ENCODE measurements at regions not wholly inside any gene's neighbourhood (a gene's known extent, or its start where the extent isn't known, plus 50 kb on each side); places are given as distances from the start of the nearest gene placed in this dataset.

DNA sequence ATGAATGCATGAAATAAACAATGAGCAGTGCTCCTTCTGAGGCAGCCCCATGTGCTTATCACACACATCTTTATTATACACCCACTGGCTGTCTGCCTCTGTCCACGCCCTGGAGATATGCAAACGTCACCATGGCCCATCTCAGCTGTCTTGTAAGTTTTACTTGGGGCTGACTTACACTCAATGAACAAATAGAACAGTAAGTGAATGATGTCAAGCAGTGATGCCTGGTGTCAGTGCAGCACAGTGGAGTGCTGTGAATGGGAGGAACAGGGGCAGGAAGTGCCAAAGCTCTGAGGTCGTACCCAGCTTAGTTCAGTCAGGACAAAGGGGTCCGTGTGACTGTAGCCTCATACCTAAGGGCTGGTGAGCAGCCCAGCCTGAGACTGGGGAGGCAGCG is 659.5 kb upstream of the HS6ST1 start:
- no peak for DNase-seq

DNA sequence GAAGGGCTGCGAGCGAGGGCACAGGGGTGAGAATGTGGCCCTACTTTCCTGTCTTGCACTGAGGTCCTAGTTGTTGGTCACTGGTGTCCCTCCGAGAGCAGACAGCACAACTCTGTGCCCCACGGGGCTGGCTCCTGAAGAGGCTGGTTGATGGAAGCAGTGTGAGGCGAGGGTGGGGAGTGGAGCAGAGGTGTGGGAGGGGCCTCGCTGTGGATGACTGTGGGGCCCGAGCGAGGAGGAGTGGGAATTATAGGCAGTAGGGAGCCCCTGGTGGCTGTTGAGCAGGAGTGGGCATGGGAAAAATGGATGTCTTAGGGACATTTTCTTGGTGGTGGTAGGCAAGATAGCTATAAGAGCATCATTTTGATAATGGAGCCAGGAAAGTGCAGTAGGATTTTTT is 660.5 kb upstream of the HS6ST1 start:
- DNase-seq: no peak

DNA sequence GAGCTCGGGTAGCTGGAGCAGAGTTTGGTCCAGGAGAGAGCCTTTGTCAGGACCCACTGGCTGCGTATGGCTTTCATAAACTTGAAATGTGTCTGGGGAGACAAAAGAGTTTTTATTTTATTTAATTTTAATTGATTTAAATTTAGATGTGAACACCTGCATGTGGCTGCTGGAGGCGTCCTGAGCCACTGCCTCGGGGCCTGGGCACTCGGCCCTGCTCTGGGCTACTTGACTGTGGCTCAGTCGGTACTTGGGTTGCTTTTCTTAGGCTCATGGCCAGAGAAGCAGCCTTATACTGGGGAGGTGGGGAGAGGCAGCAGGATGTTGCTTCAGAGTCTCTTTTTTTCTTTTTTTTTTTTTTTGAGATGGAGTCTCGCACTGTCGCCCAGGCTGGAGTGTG is 661.8 kb upstream of the HS6ST1 start:
- no peak for DNase-seq

DNA sequence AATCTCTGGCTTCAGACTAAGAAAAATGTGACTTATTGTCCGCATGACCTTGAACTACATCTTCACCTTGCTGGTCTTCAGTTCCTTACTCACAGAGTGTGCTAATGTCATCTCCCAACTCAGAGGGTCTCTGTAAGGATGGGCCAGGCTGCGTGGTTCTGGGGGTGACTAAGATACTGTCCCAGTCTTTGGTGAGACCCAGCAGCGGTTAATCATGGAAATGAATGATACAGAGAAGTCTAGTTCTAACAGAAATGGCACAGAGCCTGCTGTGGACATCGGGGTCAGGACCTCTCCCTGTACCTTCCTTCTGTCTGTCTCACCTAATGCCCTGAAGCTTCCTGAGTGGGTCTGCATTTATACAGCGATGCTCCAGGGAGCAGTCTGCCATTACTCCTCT is 662.7 kb upstream of the HS6ST1 start:
- DNase-seq: no peak

DNA sequence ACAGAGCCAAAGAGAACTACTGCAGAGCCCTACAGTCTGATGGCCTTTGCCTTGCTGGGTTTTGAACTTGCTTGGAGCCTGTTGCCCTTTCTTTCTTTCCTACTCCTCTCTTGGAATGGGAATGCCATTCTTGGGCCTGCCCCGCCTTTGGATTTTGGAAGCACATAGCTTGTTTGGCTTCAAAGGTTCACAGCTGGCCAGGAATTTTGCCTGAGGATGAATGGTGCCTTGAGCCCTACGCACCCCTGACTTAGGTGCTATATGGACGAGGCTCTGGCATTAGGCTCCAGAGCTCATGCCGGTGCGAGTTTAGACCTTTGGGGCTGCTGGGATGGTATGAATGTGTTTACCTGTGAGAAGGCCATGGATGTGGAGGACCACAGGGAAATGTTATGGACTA is 663.3 kb upstream of the HS6ST1 start:
- DNase-seq: no peak

DNA sequence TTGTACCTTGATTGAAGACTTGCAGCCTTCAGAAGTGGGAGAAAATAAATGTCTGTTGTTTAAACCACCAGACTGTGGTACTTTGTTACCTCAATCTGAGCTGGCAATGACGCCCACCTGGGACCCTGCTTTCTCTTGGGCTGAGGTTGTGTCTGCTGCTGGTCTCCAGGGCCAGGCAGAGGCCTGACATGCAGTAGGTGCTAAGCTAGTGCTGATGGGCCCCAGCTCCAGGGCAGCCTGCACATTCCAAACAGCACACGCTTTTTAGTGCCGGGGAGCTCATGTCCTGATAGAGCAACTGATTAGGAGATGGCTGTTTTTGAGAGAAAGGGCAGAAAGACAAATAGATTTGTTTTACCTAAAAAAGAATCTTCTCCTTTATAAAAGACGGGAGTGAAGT is 664.0 kb upstream of the HS6ST1 start:
- no peak for DNase-seq

DNA sequence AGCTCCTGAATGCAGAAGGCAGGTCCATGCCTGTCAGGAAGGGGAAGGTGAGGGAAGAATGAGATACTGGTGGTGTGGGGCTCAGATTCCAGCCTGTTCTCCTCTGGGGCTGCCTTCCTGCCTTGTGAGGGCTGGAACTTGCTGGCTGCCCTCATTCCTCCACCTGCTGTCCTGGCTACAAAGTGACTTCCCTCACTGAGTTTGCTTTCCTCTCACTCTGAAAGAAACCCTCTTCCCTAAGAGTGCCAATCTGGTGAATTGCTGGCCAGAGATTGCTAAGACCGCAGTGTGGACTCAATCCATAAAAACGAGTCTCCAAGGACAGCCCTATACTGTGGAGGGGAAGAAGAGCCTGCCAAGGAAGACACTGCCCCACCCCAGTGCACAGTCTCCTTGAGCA is 664.4 kb upstream of the HS6ST1 start:
- DNase-seq: no peak

DNA sequence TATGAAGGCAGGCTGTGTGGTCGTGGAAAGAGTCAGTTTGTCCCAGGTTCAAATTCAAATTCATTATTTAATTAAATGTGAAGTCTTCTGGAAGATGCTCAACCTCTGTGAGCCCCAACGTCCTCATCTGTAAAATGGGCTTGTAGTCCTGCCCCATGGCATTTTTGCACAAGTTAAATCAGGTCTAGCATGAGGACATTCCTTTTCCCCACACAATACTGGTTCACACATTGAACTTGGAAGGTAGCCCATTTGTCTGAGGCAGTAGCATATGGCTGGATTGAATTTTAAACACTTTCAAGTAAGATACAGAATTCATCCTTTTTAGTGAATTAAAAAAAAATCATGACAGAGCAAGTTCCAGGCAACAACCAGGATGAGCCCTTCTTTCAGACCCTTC is 665.4 kb upstream of the HS6ST1 start:
- DNase-seq: no peak

DNA sequence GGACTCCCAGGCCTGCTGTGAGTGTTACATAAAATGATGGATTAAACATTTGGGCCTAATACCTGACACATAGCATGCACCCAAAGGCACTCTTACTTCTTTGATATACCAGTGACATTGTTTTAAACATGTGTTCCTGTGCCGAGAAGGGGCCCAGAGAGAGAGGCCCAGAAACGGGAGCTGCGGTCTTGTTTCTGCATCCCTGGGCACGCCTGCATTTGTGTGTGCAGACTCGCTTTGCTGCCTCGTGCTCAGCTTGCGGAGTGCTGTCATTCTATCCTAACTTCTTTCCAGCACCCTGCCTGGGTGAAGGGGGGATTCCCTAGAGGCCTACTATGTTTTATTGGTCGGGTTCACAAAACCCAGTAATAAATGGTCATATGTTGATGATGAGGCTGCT is 666.2 kb upstream of the HS6ST1 start:
- DNase-seq: no peak

DNA sequence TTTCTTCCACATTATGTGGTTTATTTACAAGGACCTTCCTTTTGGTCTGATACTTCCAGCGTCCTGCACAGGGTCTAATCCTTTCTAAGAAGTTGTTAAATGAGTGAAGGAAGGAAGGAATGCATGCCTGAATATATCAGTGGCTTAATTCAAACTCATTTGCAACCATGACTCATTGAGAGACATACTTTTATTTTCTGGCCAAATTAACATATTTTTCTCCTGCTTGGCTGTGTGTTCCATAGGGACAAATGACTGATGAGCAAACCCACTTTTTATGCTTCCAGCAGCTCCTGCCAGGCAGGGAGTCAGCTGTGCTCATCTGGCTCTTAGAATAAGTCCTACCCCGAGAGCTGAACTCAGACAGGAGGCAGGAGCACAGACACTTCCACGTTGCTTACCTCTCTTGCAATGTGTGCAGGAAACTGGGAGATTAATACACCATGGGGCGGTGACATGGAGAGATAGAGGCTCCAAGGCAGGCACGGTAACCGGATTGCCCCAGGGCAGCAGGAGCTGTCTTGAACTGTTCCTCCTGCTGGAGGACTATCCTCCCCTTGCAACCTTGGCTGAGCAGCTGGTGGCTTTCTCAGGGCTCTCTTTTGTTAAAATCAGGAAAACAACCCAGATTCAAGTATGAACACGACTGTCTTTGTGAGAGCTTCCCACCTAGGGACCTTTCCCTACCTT is 667.5 kb upstream of the HS6ST1 start:
- DNase-seq: no peak

DNA sequence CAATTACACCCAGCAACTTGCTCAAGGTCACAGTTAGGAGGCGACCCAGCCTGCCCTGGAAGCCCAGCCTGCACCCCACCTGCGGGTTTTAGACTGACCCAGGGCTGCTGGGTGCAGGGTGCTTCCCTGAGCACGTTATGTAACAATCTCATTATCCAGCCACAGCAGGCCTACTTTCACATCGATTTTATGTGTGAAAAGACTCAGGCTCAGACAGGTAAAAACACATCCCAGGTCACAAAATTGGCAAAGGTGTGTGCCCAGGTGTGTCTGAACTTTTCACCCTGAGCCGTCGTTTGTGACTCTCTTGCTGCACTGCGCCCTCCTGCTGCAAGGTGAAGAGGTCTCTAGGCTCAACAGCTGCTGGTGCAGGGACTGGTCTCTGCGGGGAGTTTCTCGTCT is 668.2 kb upstream of the HS6ST1 start:
- DNase-seq: no peak

DNA sequence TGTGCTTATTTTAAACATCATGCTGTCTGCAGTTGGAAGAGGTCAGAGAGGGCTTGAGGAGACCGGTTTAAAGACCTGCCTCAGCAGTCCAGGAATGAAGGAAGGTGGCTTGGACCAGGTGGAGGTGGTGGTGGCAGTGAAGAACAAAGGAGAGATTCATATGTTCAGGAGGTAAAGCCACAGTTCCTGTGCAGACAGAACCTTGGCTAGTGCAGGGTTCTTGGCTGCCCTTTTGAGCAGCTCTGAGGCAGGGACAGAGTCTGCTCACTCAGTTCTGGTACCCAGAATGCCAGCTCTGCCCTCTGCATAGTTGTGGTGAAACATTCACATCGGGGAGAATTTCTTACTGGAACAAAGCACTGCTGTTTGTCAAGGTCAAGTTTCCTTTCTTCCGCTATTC is 669.7 kb upstream of the HS6ST1 start:
- no peak for DNase-seq

DNA sequence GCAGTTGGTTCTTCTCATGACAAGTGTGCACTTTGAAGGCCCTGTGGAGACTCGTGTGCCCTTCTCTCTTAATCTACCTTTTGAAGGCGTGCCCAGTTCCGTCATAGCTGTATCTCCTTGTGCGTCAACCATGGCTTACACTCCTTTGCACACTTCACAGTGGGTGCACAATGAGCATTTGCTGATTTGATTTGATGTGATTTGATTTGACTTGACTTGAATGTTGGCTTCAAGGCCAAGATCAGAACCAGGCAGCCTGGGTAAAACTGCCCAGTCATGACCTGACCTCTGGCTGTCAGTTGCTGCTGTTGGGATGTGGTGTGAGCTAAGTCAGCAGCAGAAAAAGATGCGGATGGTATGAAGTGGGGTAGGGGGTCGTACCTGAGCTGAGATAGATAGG is 670.3 kb upstream of the HS6ST1 start:
- DNase-seq: no peak

DNA sequence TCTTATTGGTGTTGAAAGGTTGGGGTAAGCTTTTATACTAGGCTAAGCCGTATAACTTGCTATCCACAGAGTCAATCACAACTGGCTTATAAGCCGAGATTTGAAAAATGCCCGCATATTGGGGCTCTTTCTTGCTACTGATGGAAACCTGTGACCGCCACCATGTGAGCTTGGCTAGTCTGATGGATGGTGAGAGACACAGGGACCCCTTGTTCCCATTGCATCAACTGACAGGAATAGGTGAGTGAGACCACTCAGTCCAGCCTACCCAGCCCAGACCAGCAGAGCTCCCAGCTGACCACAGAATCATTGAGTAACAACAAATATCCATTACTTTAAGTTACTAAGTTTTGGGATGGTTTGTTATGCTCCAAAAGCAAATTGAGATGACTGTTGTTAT is 676.4 kb upstream of the HS6ST1 start:
- DNase-seq: no peak

DNA sequence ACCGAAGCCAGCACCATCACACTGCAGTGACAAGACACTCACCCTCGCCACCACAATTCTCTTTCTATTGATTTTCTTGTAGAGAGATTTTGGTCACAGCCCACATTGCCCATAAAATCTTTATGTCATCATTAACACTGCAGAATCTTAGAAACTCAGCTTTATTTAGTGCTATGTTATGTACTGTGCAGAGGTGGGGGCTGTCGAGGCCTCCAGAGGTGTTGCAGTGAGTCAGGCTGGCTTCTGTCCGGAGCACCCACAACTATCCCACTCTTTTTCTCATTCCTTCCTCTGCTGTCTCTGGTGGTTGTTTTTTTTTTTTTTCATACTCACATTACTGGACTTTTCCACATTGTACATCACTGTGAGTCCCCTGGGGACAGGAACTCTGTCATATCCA is 677.4 kb upstream of the HS6ST1 start:
- no peak for DNase-seq

DNA sequence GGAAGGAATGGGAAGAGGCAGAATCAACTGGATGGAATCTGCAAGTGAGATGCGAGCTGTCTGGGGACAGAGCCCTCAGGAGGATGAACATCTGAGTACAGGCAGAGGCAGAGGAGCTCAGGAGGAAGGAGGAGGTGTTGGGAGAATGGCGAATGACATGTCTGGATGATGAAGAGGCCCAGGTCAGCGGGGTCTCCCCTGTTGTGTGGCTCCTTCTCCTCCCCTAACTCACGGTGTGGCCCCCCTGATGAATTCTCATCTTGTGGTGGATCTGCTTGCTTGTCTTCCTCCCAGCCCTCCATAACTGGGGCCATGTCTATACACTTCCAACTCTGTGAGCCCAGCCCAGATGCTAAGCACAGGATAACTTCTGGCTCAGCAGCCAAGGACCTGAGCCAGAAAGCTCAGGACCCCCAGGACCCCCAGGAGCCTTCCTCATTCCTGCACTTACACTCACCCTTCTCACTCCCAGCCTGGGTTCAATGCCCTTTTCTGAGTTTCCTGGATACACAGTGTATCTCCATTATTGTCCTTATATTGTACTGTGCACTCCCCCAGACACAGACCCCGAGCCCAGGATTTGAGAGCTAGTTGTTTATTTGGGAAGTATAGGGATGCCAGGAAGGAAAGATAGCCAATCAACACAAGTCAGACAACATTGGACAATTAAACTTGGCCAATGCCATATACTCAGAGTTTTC is 678.6 kb upstream of the HS6ST1 start:
- no peak for DNase-seq

DNA sequence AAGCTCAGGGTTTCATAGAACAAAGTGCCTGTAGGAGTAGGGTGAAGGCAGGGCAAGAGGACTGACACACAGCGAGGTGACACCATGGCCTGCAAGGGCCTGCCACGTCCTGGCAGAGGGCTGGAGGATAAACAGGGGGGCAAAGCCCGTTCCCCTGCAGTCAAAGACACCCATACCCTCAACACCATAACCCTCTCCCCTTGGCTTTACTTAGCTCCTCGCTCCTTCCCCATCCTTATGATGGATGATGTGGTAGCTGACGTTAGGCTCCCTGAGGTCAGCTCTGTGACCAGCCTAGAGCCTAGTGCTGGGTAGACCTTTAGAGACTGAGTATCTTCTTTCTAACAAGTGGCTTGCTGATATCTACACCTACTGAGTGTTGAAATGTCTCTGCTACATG is 683.3 kb upstream of the HS6ST1 start:
- DNase-seq: no peak

DNA sequence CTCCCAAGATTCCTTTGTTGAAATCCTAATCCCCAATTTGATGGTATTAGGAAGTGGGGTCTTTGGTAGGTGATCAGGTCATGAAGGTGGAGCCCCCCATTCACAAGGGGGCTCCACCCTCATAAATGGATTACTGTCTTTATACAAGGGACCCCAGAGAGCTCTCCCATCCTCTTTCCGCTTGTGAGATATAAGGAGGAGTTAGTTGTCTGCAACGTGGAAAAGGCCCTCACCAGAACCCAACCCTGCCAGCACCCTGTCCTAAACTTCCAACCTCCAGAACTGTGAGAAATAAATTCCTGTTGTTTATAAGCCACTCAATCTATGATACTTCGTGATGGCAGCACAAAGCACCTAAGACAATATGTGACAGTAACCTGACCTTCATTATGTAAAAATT is 684.1 kb upstream of the HS6ST1 start:
- DNase-seq: no peak

DNA sequence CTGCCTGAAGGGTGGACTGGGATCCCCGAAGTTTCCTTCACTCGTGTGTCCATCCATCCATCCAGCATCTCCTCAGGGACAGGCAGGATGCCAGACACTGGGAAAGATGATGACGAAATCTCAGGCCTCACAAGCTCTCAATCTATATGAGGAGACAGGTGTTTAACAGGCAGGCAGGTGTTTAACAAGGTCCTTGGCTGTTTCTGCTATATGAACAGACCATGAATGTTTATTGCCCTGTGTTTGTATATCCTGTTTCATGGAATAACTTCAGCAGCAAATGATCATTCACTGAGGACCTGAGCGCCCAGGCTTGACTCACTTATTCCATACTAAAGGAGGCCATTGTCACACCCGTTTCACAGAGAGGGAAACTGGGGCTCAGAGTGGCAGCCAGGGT is 685.8 kb upstream of the HS6ST1 start:
- no peak for DNase-seq

DNA sequence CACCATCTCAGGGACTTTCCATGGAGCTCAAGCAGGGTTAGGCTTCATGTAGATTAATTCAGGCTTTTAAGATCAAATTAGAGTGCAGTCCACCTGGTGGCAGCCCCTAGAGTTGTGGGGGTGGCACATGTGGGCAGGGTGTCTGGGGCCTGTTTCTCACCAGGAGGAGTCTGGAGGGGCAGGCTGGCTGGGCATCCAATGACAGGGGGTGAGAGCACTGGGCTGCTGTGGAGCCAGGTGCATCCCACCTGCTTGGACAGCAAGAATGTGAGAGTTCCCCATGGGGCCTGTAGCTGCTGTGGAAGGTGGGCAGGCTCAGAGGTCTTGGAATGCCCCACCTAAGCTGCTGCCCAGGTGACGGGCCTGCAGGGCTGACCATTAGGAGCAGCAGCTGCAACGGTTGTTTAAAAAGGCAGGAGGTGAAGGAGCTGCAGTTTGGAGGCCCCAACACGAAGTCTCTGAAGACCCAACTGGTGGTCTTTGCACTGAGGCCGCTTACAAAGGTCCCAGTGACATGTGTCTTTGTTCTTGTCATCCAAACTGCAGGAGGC is 686.3 kb upstream of the HS6ST1 start:
- no peak for DNase-seq

DNA sequence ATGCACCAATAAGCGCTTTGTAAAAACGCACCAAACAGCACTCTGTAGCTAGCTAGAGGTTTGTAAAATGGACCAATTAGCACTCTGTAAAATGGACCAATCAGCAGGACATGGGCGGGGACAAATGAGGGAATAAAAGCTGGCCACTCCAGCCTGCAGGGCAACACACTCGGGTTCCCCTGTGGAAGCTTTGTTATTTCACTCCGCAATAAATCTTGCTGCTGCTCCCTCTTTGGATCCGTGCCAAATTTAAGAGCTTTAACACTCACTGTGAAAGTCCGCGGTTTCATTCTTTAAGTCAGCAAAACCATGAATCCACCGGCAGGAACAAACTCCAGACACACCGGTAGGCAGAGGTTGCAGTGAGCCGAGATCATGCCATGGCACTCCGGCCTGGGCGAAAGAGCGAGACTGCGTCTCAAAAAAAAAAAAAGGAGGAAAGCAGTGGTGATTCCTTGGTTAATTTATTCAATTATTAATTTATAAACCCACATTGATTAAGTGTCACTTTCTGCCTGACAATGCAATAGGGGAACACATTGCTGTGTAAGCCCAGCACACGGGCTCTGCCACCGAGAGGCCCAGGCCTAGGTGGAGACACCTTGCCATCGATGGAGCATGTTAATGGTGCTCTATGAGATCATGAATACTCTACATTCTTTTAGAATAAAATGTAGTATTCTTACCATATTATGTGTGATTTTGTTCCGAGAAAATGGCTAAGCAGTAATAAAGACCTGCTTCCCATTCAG is 687.6 kb upstream of the HS6ST1 start:
- no peak for DNase-seq

DNA sequence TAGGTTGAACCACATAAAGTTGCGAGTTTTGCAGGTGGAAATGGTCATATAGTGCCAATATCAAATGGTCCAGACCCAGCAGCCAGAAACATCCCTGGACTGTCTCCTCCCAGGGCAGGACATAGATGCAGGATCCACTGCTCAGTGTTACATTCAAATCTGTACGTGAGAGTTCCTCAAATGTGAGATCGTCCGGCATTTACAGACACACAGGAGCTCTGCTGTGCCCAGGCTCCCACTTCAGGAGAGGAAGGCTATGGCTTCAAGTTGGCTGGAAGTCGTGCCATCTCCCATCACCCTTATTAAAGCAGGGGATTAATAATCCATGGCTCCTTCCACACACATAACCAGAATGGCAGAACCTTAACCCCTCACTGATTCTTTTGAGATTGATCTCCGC is 688.2 kb upstream of the HS6ST1 start:
- DNase-seq: no peak

DNA sequence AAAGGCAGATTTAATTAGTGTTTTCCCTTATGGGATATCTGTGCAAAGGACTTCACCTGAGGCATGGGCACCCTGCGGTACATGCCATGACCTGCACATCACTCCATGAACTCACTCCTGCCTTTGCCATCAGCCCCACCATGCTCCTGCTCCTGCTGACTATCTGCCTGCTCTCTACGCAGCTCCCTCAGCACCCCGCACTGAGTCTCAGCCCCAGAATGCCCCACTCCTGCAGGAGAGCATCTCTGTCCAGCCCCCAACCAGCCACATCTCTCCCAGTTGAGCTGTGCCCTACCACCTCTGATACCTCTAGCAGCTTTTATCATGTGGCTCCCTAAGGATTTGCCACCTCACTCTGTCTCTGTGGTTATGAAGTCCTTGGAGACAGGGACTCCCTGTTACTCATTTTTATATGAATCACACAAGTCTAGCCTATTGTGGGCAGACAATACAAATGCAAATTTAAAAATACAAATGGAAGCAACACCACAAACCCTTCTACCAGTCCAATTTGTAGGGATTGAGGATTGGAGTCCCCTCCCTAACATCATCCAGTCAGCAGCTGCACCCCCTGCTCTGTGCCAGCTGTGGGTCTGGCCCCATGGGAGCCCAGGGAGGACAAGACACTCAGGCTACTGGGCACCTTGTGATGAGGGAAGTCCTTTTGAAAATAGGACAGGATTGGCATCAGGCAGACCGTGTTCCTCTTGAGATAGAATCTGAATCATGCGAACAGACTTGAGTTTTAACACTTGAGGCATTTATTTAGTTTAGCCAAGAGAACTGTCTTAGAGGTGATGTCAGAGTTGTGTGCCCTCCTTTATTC is 689.6 kb upstream of the HS6ST1 start:
- DNase-seq: no peak
